ENCODE measurements at regions not wholly inside any gene's neighbourhood (a gene's known extent, or its start where the extent isn't known, plus 50 kb on each side); places are given as distances from the start of the nearest gene placed in this dataset.

DNA sequence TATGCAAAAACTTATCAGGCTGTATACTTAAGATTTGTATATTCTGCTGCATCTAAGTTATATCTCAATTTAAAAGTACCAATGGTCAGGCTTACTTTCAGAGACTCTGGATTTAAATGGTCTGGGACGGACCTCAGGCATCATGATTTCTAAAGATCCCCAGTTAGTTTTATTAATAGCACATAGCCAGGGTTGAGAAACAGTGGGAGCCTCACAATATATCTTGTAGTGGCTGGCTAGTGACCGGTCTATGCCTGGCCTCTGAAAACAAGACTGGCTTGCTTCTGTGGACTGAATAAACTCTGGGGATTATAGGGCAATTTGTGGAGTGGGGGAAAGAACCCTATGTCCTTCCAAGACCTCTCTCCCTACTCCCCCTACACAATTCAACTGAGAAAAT lies 162.5 kb upstream of the SLC1A4 start:
- Histone ChIP-seq H3K79me1 (ENCODE audit: low read depth, low read length) (no peaks in the 10 kb centered on the region), H3K4me1 (ENCODE audit: control insufficient read depth in 2 of 2, insufficient read depth in 1 of 2, low read depth in 1 of 2, low read length in 2 of 2) (peaks cover 6 to 12% of the 10 kb centered on the region in 2 donors), H3K18ac (ENCODE audit: low read length) (no peak overlapping the region), H4K91ac (ENCODE audit: low read depth, low read length, poor library complexity) (no peak overlapping the region), H3K4ac (ENCODE audit: low read length) (no peak overlapping the region), H2BK12ac (ENCODE audit: low read length) (no peak overlapping the region), H2AK5ac (ENCODE audit: low read depth, low read length) (peak overlapping the region; percentile 3), H3K36me3 (replicated peaks in 1 of 2; ENCODE audit: control insufficient read depth in 2 of 2, insufficient read depth in 2 of 2, low read length in 2 of 2) (no peaks in the 10 kb centered on the region), H3K23ac (ENCODE audit: low read depth, low read length, poor library complexity) (no peak overlapping the region), H3K14ac (ENCODE audit: low read length) (no peak overlapping the region), H4K8ac (ENCODE audit: low read depth, low read length) (no peak overlapping the region), H3K27ac (replicated peaks; ENCODE audit: low read length) (no peak overlapping the region), H3K9me3 (replicated peaks in 1 of 2; ENCODE audit: control insufficient read depth in 2 of 2, insufficient read depth in 1 of 2, low read depth in 1 of 2, low read length in 2 of 2) (no peaks in the 10 kb centered on the region), H2BK5ac (ENCODE audit: low read length) (no peak overlapping the region), H2BK120ac (ENCODE audit: low read depth, low read length) (no peak overlapping the region), H3K4me3 (ENCODE audit: low read length in 2 of 2) (no peak overlapping the region), H3K9ac (ENCODE audit: low read depth, low read length, poor library complexity) (no peak overlapping the region), H2AFZ (ENCODE audit: low read length) (no peak overlapping the region), H3K4me2 (ENCODE audit: insufficient read depth, low read length, poor library complexity, severe bottlenecking) (no peak overlapping the region), H2BK15ac (ENCODE audit: low read length) (no peak overlapping the region), H3K27me3 (ENCODE audit: control insufficient read depth in 3 of 3, insufficient read depth in 3 of 3, low read depth in 1 of 3, low read length in 3 of 3) (peaks cover 0 to 29% (median 0%) of the 10 kb centered on the region in 3 experiments)
- DNase-seq (ENCODE audit: low spot score): no peak
- no CpG with 5 or more reads among the region's 2 CpGs for WGBS, 2 donors (ENCODE audit: extremely low coverage in 2 of 2, insufficient read length in 2 of 2, insufficient replicate concordance in 1 of 2)

DNA sequence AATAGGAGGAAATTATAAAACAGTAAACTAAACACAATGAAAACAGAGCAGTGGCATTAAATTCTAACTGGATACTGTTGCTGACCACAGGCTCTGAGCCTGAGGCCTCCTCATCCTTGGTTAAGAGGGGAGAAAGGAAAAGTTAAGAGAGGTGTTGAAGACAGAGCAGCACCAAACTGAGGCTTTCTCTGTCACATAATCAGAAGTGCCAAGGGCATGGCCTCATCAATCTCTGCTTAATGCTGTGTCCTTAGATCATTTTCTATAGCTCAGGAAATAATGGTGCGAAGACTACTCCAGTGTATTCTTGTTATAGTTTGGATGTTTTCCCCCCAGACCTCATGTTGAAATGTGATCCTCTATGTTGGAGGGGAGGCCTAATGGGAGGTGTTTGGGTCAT lies 160.9 kb upstream of the SLC1A4 start:
- Histone ChIP-seq H4K8ac (ENCODE audit: low read depth, low read length) (no peak overlapping the region), H4K91ac (ENCODE audit: low read depth, low read length, poor library complexity) (no peak overlapping the region), H3K4me2 (ENCODE audit: insufficient read depth, low read length, poor library complexity, severe bottlenecking) (no peak overlapping the region), H2AFZ (ENCODE audit: low read length) (no peak overlapping the region), H2BK5ac (ENCODE audit: low read length) (no peak overlapping the region), H3K27me3 (ENCODE audit: control insufficient read depth in 3 of 3, insufficient read depth in 3 of 3, low read depth in 1 of 3, low read length in 3 of 3) (peaks cover 0 to 21% (median 0%) of the 10 kb centered on the region in 3 experiments), H3K9ac (ENCODE audit: low read depth, low read length, poor library complexity) (no peak overlapping the region), H3K14ac (ENCODE audit: low read length) (no peak overlapping the region), H3K4ac (ENCODE audit: low read length) (no peak overlapping the region), H3K9me3 (replicated peaks in 1 of 2; ENCODE audit: control insufficient read depth in 2 of 2, insufficient read depth in 1 of 2, low read depth in 1 of 2, low read length in 2 of 2) (no peaks in the 10 kb centered on the region), H3K4me1 (ENCODE audit: control insufficient read depth in 2 of 2, insufficient read depth in 1 of 2, low read depth in 1 of 2, low read length in 2 of 2) (peaks cover 6 to 12% of the 10 kb centered on the region in 2 donors), H3K79me1 (ENCODE audit: low read depth, low read length) (no peaks in the 10 kb centered on the region), H3K27ac (replicated peaks; ENCODE audit: low read length) (no peak overlapping the region), H3K23ac (ENCODE audit: low read depth, low read length, poor library complexity) (no peak overlapping the region), H3K18ac (ENCODE audit: low read length) (no peak overlapping the region), H2BK15ac (ENCODE audit: low read length) (no peak overlapping the region), H3K36me3 (replicated peaks in 1 of 2; ENCODE audit: control insufficient read depth in 2 of 2, insufficient read depth in 2 of 2, low read length in 2 of 2) (no peaks in the 10 kb centered on the region), H2AK5ac (ENCODE audit: low read depth, low read length) (no peak overlapping the region), H2BK12ac (ENCODE audit: low read length) (no peak overlapping the region), H3K4me3 (ENCODE audit: low read length in 2 of 2) (no peak overlapping the region), H2BK120ac (ENCODE audit: low read depth, low read length) (no peak overlapping the region)
- DNase-seq (ENCODE audit: low spot score): no peak
- WGBS, 2 donors (ENCODE audit: extremely low coverage in 2 of 2, insufficient read length in 2 of 2, insufficient replicate concordance in 1 of 2): no CpG with 5 or more reads among the region's 1 CpG

DNA sequence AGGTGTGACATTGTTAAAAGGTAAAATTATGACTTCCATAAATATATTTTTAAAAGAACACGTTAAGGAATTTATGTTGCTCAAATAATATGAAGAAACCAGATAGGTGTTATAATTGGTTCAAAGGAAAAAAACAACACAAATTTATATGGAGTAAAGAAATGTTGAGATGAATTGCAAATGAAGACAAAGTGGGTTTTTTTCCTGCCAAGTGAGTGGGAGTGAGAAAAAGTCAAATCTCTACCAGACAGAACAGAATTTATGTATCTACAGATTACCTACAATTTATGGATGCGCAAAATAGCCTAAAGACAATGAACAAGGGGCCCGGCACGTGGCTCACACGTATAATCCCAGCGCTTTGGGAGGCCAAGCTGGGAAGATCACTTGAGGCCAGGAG lies 159.7 kb upstream of the SLC1A4 start:
- WGBS, 2 donors (ENCODE audit: extremely low coverage in 2 of 2, insufficient read length in 2 of 2, insufficient replicate concordance in 1 of 2): no CpG with 5 or more reads among the region's 6 CpGs
- H3K9me3 ChIP-seq (replicated peaks in 1 of 2; ENCODE audit: control insufficient read depth in 2 of 2, insufficient read depth in 1 of 2, low read depth in 1 of 2, low read length in 2 of 2): no peaks in the 10 kb centered on the region
- H3K27me3 ChIP-seq (ENCODE audit: control insufficient read depth in 3 of 3, insufficient read depth in 3 of 3, low read depth in 1 of 3, low read length in 3 of 3): peaks cover 0 to 11% (median 0%) of the 10 kb centered on the region in 3 experiments
- no peaks in the 10 kb centered on the region for H3K79me1 ChIP-seq (ENCODE audit: low read depth, low read length)
- H3K4me2 ChIP-seq (ENCODE audit: insufficient read depth, low read length, poor library complexity, severe bottlenecking): no peak overlapping the region
- no peak overlapping the region for H3K4me3 ChIP-seq (ENCODE audit: low read length in 2 of 2)
- H3K36me3 ChIP-seq (replicated peaks in 1 of 2; ENCODE audit: control insufficient read depth in 2 of 2, insufficient read depth in 2 of 2, low read length in 2 of 2): no peaks in the 10 kb centered on the region
- no peak overlapping the region for H3K23ac ChIP-seq (ENCODE audit: low read depth, low read length, poor library complexity)
- no peak overlapping the region for H3K9ac ChIP-seq (ENCODE audit: low read depth, low read length, poor library complexity)
- H3K27ac ChIP-seq (replicated peaks; ENCODE audit: low read length): no peak overlapping the region
- H3K4ac ChIP-seq (ENCODE audit: low read length): no peak overlapping the region
- no peak overlapping the region for H2AK5ac ChIP-seq (ENCODE audit: low read depth, low read length)
- no peak overlapping the region for H2BK120ac ChIP-seq (ENCODE audit: low read depth, low read length)
- no peak overlapping the region for H2BK5ac ChIP-seq (ENCODE audit: low read length)
- H3K4me1 ChIP-seq (ENCODE audit: control insufficient read depth in 2 of 2, insufficient read depth in 1 of 2, low read depth in 1 of 2, low read length in 2 of 2): peaks cover 9 to 12% of the 10 kb centered on the region in 2 donors
- no peak overlapping the region for H4K8ac ChIP-seq (ENCODE audit: low read depth, low read length)
- H2BK15ac ChIP-seq (ENCODE audit: low read length): no peak overlapping the region
- no peak for DNase-seq (ENCODE audit: low spot score)
- no peak overlapping the region for H3K14ac ChIP-seq (ENCODE audit: low read length)
- H4K91ac ChIP-seq (ENCODE audit: low read depth, low read length, poor library complexity): no peak overlapping the region
- H2BK12ac ChIP-seq (ENCODE audit: low read length): no peak overlapping the region
- no peak overlapping the region for H2AFZ ChIP-seq (ENCODE audit: low read length)
- H3K18ac ChIP-seq (ENCODE audit: low read length): no peak overlapping the region

DNA sequence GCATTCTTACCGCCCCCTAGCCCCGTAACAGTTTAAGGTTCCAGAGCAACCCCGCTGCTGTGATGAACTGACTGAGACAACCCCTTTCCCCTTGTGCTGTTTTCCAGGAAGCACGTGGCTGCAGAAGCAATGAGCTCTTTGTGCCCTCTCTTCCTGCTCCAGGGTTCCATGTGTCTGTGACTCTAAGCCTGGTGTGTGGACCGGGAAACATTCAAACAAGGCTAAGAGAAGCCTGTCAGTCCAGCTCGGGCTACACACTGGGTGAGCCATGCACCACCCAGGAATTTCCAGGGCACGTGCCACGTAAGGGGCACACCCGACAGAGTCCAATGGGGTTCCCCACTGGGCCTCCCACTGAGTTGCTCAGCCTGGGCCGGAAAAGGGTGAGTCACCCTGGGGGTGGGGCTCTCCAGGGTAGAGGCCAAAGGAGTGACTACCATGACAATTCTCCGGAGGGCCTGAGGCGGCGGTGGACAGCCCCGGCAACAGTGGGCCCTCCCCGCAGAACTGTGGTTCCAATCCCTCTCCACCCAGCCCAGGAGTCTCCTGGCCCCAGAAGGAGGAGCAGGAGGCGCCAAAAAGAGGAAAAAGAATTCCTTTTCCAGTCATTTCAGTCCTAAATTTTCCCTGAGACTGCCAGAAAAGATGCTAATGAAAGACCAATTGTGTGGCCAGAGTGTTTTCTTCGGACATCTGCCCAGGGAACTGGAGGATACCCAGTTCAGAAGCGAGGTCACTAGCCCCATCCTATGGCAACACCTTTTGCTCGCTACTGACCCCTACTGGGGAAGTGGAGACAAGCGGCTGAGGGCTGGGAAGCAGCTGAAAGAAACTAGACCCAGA lies 157.8 kb upstream of the SLC1A4 start:
- H3K9ac ChIP-seq (ENCODE audit: low read depth, low read length, poor library complexity): no peak overlapping the region
- peak overlapping the region; percentile 40 for H3K23ac ChIP-seq (ENCODE audit: low read depth, low read length, poor library complexity)
- peaks cover 9 to 12% of the 10 kb centered on the region in 2 donors for H3K4me1 ChIP-seq (ENCODE audit: control insufficient read depth in 2 of 2, insufficient read depth in 1 of 2, low read depth in 1 of 2, low read length in 2 of 2)
- no peak overlapping the region for H3K4me2 ChIP-seq (ENCODE audit: insufficient read depth, low read length, poor library complexity, severe bottlenecking)
- WGBS, 2 donors (ENCODE audit: extremely low coverage in 2 of 2, insufficient read length in 2 of 2, insufficient replicate concordance in 1 of 2): no CpG with 5 or more reads among the region's 20 CpGs
- peaks cover 0 to 6% (median 0%) of the 10 kb centered on the region in 3 experiments for H3K27me3 ChIP-seq (ENCODE audit: control insufficient read depth in 3 of 3, insufficient read depth in 3 of 3, low read depth in 1 of 3, low read length in 3 of 3)
- no peak overlapping the region for H3K4ac ChIP-seq (ENCODE audit: low read length)
- H4K91ac ChIP-seq (ENCODE audit: low read depth, low read length, poor library complexity): no peak overlapping the region
- H3K9me3 ChIP-seq (replicated peaks in 1 of 2; ENCODE audit: control insufficient read depth in 2 of 2, insufficient read depth in 1 of 2, low read depth in 1 of 2, low read length in 2 of 2): no peaks in the 10 kb centered on the region
- no peak overlapping the region for H2BK12ac ChIP-seq (ENCODE audit: low read length)
- peak; percentile 41 for DNase-seq (ENCODE audit: low spot score)
- H3K79me1 ChIP-seq (ENCODE audit: low read depth, low read length): no peaks in the 10 kb centered on the region
- H2BK15ac ChIP-seq (ENCODE audit: low read length): peak overlapping the region; percentile 25
- H4K8ac ChIP-seq (ENCODE audit: low read depth, low read length): no peak overlapping the region
- no peak overlapping the region for H3K4me3 ChIP-seq (ENCODE audit: low read length in 2 of 2)
- H3K36me3 ChIP-seq (replicated peaks in 1 of 2; ENCODE audit: control insufficient read depth in 2 of 2, insufficient read depth in 2 of 2, low read length in 2 of 2): no peaks in the 10 kb centered on the region
- H2AK5ac ChIP-seq (ENCODE audit: low read depth, low read length): peak overlapping the region; percentile 48
- peak overlapping the region; percentile 6 for H3K18ac ChIP-seq (ENCODE audit: low read length)
- peak overlapping the region; percentile 21 for H3K14ac ChIP-seq (ENCODE audit: low read length)
- H2BK120ac ChIP-seq (ENCODE audit: low read depth, low read length): no peak overlapping the region
- H2BK5ac ChIP-seq (ENCODE audit: low read length): no peak overlapping the region
- no peak overlapping the region for H3K27ac ChIP-seq (replicated peaks; ENCODE audit: low read length)
- no peak overlapping the region for H2AFZ ChIP-seq (ENCODE audit: low read length)
